H9 (cell line): ENCODE measurements at regions not wholly inside any gene's neighbourhood (a gene's known extent, or its start where the extent isn't known, plus 50 kb on each side); places are given as distances from the start of the nearest gene placed in this dataset.

Experiments used
- DNase-seq: peaks from one replicate; pipeline ENCODE4 v3.0.0-alpha.2; 2017
- H2AFZ ChIP-seq: one replicate; pipeline ENCODE4 v1.6.1; 2013; ENCODE audit warnings: mild to moderate bottlenecking, low read length, control low read depth, moderate library complexity
- H2AK5ac ChIP-seq: 2 replicates; pipeline ENCODE4 v1.6.1; 2013; ENCODE audit warnings: low read length, control low read depth, mixed read lengths; ENCODE audit not compliant: insufficient read length
- H2BK120ac ChIP-seq: one replicate; pipeline ENCODE4 v1.6.1; 2013; ENCODE audit warnings: low read depth, mild to moderate bottlenecking, low read length, control low read depth, inconsistent platforms; ENCODE audit not compliant: poor library complexity, severe bottlenecking
- H2BK12ac ChIP-seq: 2 replicates; pipeline ENCODE4 v1.6.1; 2013; ENCODE audit warnings: low read length, control low read depth, mixed read lengths, low read depth; ENCODE audit not compliant: insufficient read length
- H2BK15ac ChIP-seq: 2 replicates; pipeline ENCODE4 v1.6.1; 2013; ENCODE audit warnings: low read depth, low read length, control low read depth
- H2BK20ac ChIP-seq: one replicate; pipeline ENCODE4 v1.6.1; 2013; ENCODE audit warnings: low read depth, mild to moderate bottlenecking, low read length, control low read depth, inconsistent platforms; ENCODE audit not compliant: poor library complexity, severe bottlenecking
- H2BK5ac ChIP-seq: 2 replicates; pipeline ENCODE4 v1.6.1; 2013; ENCODE audit warnings: low read length, control low read depth, mixed read lengths; ENCODE audit not compliant: insufficient read length
- H3K14ac ChIP-seq: 2 replicates; pipeline ENCODE4 v1.6.1; 2013; ENCODE audit warnings: low read length, control low read depth; ENCODE audit not compliant: insufficient read depth
- H3K18ac ChIP-seq: 2 replicates; pipeline ENCODE4 v1.6.1; 2013; ENCODE audit warnings: low read depth, mild to moderate bottlenecking, mixed read lengths, low read length, control low read depth; ENCODE audit not compliant: insufficient read length
- H3K23ac ChIP-seq: 2 replicates; pipeline ENCODE4 v1.6.1; 2013; ENCODE audit warnings: low read length, control low read depth, mixed read lengths, low read depth; ENCODE audit not compliant: insufficient read length
- H3K23me2 ChIP-seq: 2 replicates; pipeline ENCODE4 v1.6.1; 2013; ENCODE audit warnings: low read depth, mild to moderate bottlenecking, mixed read lengths, low read length, control low read depth; ENCODE audit not compliant: insufficient read length, poor library complexity, severe bottlenecking
- H3K27ac ChIP-seq: 2 replicates; pipeline ENCODE4 v1.5.1; 2013; ENCODE audit warnings: low read length, control low read depth, mixed read lengths, low read depth; ENCODE audit not compliant: insufficient read length
- H3K27me3 ChIP-seq: 2 replicates; pipeline ENCODE4 v1.6.1; 2013; ENCODE audit warnings: low read length, control low read depth, inconsistent platforms; ENCODE audit not compliant: insufficient read depth
- H3K4ac ChIP-seq: 2 replicates; pipeline ENCODE4 v1.6.1; 2013; ENCODE audit warnings: low read depth, mild to moderate bottlenecking, control low read depth, inconsistent platforms, low read length, moderate library complexity
- H3K4me1 ChIP-seq: 2 replicates; pipeline ENCODE4 v1.6.1; 2013; ENCODE audit warnings: low read length, control low read depth, inconsistent platforms; ENCODE audit not compliant: insufficient read depth
- H3K4me2 ChIP-seq: 2 replicates; pipeline ENCODE4 v1.6.1; 2013; ENCODE audit warnings: low read length, control low read depth, mixed read lengths; ENCODE audit not compliant: insufficient read length, insufficient read depth
- H3K56ac ChIP-seq: 2 replicates; pipeline ENCODE4 v1.6.1; 2013; ENCODE audit warnings: low read depth, mild to moderate bottlenecking, mixed read lengths, low read length, control low read depth; ENCODE audit not compliant: insufficient read length
- H3K79me1 ChIP-seq: 2 replicates; pipeline ENCODE4 v1.6.1; 2013; ENCODE audit warnings: low read depth, mild to moderate bottlenecking, moderate library complexity, low read length, control low read depth, inconsistent platforms; ENCODE audit not compliant: insufficient read depth, poor library complexity, severe bottlenecking
- H3K79me2 ChIP-seq: 2 replicates; pipeline ENCODE4 v1.6.1; 2013; ENCODE audit warnings: low read length, control low read depth, inconsistent platforms; ENCODE audit not compliant: insufficient read depth
- H3K9ac ChIP-seq: 2 replicates; pipeline ENCODE4 v1.6.1; 2013; ENCODE audit warnings: low read length, control low read depth, mixed read lengths; ENCODE audit not compliant: insufficient read length; ENCODE audit errors: extremely low read depth
- H3K9me3 ChIP-seq: one replicate; pipeline ENCODE4 v1.6.1; 2013; ENCODE audit warnings: low read depth, low read length, inconsistent platforms; ENCODE audit not compliant: control insufficient read depth
- H3T11ph ChIP-seq: one replicate; pipeline ENCODE4 v1.6.1; 2013; ENCODE audit warnings: mild to moderate bottlenecking, low read length, control low read depth, inconsistent platforms
- H4K20me1 ChIP-seq: one replicate; pipeline ENCODE4 v1.6.1; 2013; ENCODE audit not compliant: control insufficient read depth, insufficient read length, insufficient read depth
- H4K5ac ChIP-seq: 2 replicates; pipeline ENCODE4 v1.6.1; 2013; ENCODE audit warnings: low read depth, mild to moderate bottlenecking, mixed read lengths, low read length, control low read depth; ENCODE audit not compliant: insufficient read length
- H4K8ac ChIP-seq: replicated peaks from 2 replicates; pipeline ENCODE4 v1.6.1; 2013; ENCODE audit warnings: low read length, control low read depth, mixed read lengths, low read depth; ENCODE audit not compliant: insufficient read length
- H4K91ac ChIP-seq: 2 replicates; pipeline ENCODE4 v1.6.1; 2013; ENCODE audit warnings: low read depth, mild to moderate bottlenecking, moderate library complexity, mixed read lengths, low read length, control low read depth; ENCODE audit not compliant: insufficient read length
- H3K27ac Mint-ChIP-seq, 3 experiments: 2 replicates in 2 of 3; 3 replicates in 1 of 3; pipeline ENCODE4 v1.8.0; 2020 to 2021; ENCODE audit warnings: mixed read lengths in 3 of 3, mild to moderate bottlenecking in 1 of 3, moderate library complexity in 1 of 3
- H3K27me3 Mint-ChIP-seq: 2 replicates; pipeline ENCODE4 v1.8.0; 2021; ENCODE audit warnings: low read depth, mild to moderate bottlenecking, moderate library complexity, mixed read lengths
- H3K36me3 Mint-ChIP-seq, 3 experiments: 2 replicates in 2 of 3; 3 replicates in 1 of 3; pipeline ENCODE4 v1.8.0; 2020 to 2021; ENCODE audit warnings: low read depth in 3 of 3, mixed read lengths in 3 of 3; ENCODE audit not compliant: insufficient read depth in 1 of 3
- H3K4me1 Mint-ChIP-seq, 2 experiments: 2 replicates each; pipeline ENCODE4 v1.8.0; 2020; ENCODE audit warnings: mixed read lengths in 2 of 2
- H3K4me3 Mint-ChIP-seq, 2 experiments: 2 replicates in 1 of 2; 3 replicates in 1 of 2; pipeline ENCODE4 v1.8.0; 2020 to 2021; ENCODE audit warnings: mild to moderate bottlenecking in 2 of 2, mixed read lengths in 2 of 2, moderate library complexity in 1 of 2
- H3K9me3 Mint-ChIP-seq, 2 experiments: 2 replicates in 1 of 2; 3 replicates in 1 of 2; pipeline ENCODE4 v1.8.0; 2020; ENCODE audit warnings: mild to moderate bottlenecking in 2 of 2, mixed read lengths in 2 of 2, moderate library complexity in 1 of 2
- CTCF ChIP-seq: fragments of 200-600 bp; sonication (generic); conservative IDR thresholded peaks from 3 replicates; pipeline ENCODE4 v1.8.0; 2021; ENCODE audit warnings: antibody characterized with exemption, mild to moderate bottlenecking
- WGBS: extraction: QIAGEN DNeasy Blood & Tissue Kit; methylation state at CpG from one replicate; pipeline ENCODE4 v1.1.7; 2013; ENCODE audit warnings: missing lambda C conversion rate, low lambda C conversion rate, mixed read lengths; ENCODE audit not compliant: insufficient read length; ENCODE audit errors: extremely low coverage; 5-methylcytosine and 5-hydroxymethylcytosine counted together

GRCh38 chr5:125404056-125404455 lies 657.6 kb upstream of the ZNF608 start:
- no peak overlapping the region for H3K56ac ChIP-seq
- H3K4me3 Mint-ChIP-seq: no peak overlapping the region
- H4K5ac ChIP-seq: no peak overlapping the region
- H3K36me3 Mint-ChIP-seq: peaks cover 0 to 11% (median 3%) of the 10 kb centered on the region in 3 experiments; a peak in 4 of 7 replicates
- H3K27ac ChIP-seq: no peak overlapping the region
- H3K4me1 ChIP-seq: no peaks in the 10 kb centered on the region
- H3K27me3 ChIP-seq: no peaks in the 10 kb centered on the region
- H3T11ph ChIP-seq: no peak overlapping the region
- H3K14ac ChIP-seq: no peak overlapping the region
- H3K4me1 Mint-ChIP-seq: peaks cover 12 to 13% of the 10 kb centered on the region in 2 experiments
- no peak for TF ChIP-seq CTCF
- no peak overlapping the region for H2AFZ ChIP-seq
- H4K8ac ChIP-seq: no peak overlapping the region
- H3K4me2 ChIP-seq: no peak overlapping the region
- H2BK12ac ChIP-seq: no peak overlapping the region
- H3K23ac ChIP-seq: no peak overlapping the region
- no peaks in the 10 kb centered on the region for H3K9me3 ChIP-seq
- no peaks in the 10 kb centered on the region for H3K79me2 ChIP-seq
- H3K9me3 Mint-ChIP-seq: peaks cover 2 to 5% of the 10 kb centered on the region in 2 experiments; a peak in 2 of 5 replicates
- no CpG with 5 or more reads among the region's 5 CpGs for WGBS
- H3K79me1 ChIP-seq: no peaks in the 10 kb centered on the region
- no peaks in the 10 kb centered on the region for H3K23me2 ChIP-seq
- H3K27me3 Mint-ChIP-seq: no peaks in the 10 kb centered on the region
- no peak overlapping the region for H3K4ac ChIP-seq
- H4K20me1 ChIP-seq: no peaks in the 10 kb centered on the region
- no peak overlapping the region for H2AK5ac ChIP-seq
- no peak overlapping the region for H2BK20ac ChIP-seq
- H3K18ac ChIP-seq: no peak overlapping the region
- H4K91ac ChIP-seq: no peak overlapping the region
- H2BK120ac ChIP-seq: no peak overlapping the region
- no peak overlapping the region for H2BK15ac ChIP-seq
- DNase-seq: no peak
- H3K9ac ChIP-seq: no peak overlapping the region
- no peak overlapping the region for H2BK5ac ChIP-seq
- H3K27ac Mint-ChIP-seq: no peak overlapping the region
